ENCODE measurements at regions not wholly inside any gene's neighbourhood (a gene's known extent, or its start where the extent isn't known, plus 50 kb on each side); places are given as distances from the start of the nearest gene placed in this dataset.

DNA sequence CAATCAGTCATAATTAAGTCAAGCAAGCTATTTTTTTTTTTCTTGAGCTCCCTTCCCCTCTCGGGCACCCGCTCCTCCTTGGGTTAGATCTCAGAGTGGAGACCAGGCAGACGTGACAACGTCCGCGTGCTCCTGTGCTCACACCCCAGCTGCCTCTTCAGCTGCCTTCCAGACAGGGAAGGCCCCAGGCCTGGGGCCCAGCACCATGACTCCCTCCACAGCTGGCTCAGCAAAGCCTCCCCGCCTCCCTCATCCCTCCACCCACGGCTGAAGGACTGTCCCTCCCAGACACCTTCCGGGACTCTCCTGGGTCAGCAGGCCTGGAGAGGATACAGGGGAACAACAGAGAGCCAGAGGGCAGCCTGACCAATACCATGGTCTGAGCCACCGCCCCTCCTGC, 87.9 kb upstream of the LINGO1 start:
- ATAC-seq (ENCODE audit: low FRiP score): no peak
- no peak for TF ChIP-seq CTCF (IDR thresholded peaks at IDR 0.05)
- no peak for DNase-seq (ENCODE audit: low spot score)

GRCh38 chr15:77720173-77720572, 87.5 kb upstream of the LINGO1 start:
- ATAC-seq (ENCODE audit: low FRiP score): no peak
- TF ChIP-seq CTCF (IDR thresholded peaks at IDR 0.05): no peak
- DNase-seq (ENCODE audit: low spot score): no peak

DNA sequence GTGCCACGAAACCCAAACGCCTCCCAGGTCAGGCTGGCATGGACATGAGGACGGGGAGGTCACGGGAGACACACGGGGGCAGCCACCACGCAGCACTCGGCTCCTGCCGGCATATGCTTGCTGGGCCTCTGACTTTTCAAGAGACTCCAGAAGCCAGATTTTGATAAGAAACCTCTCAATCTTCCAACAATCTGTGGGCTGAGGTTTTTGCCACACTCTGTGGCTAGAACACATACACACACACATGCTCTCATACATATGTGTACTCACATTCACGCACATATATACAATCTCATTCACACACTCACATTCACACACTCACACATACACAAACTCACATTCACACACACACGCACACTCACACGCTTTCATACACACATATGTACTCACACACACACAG, 86.7 kb upstream of the LINGO1 start:
- TF ChIP-seq CTCF (IDR thresholded peaks at IDR 0.05): no peak
- DNase-seq (ENCODE audit: low spot score) (no peak), ATAC-seq (ENCODE audit: low FRiP score) (no peak)

GRCh38 chr15:77717333-77717990, 84.8 kb upstream of the LINGO1 start:
- no peak for ATAC-seq (ENCODE audit: low FRiP score)
- TF ChIP-seq CTCF (IDR thresholded peaks at IDR 0.05): no peak

GRCh38 chr15:77716632-77717332, 84.1 kb upstream of the LINGO1 start:
- DNase-seq (ENCODE audit: low spot score): no peak
- ATAC-seq (ENCODE audit: low FRiP score): no peak
- TF ChIP-seq CTCF (IDR thresholded peaks at IDR 0.05): no peak

More at GRCh38 chr15:77717333-77717990, 84.8 kb upstream of the LINGO1 start:
- DNase-seq (ENCODE audit: low spot score): no peak

GRCh38 chr15:77715860-77716259, 83.1 kb upstream of the LINGO1 start:
- TF ChIP-seq CTCF (IDR thresholded peaks at IDR 0.05): no peak
- DNase-seq (ENCODE audit: low spot score) (no peak), ATAC-seq (ENCODE audit: low FRiP score) (no peak)

DNA sequence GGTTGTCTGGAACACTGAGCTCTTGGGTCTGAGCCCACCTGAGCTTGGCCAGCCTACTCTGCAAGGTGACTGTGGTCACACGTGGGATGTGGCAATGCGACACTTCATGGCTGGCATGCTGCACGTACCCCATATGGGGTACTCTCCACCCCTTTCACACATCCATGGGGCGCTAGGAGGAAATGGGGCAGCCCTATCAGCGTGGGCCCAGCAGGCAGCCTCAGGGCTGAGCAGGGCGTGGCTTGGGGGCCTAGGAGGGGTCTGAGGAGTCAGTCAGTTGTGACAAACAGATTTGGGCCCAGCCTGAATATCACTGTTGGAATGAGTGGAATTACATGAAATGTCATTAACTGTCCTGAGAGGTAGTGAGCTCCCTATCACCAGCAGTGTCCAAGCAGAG, 82.3 kb upstream of the LINGO1 start:
- no peak for ATAC-seq (ENCODE audit: low FRiP score)
- no peak for TF ChIP-seq CTCF (IDR thresholded peaks at IDR 0.05)
- no peak for DNase-seq (ENCODE audit: low spot score)
